Osteocyte (in vitro differentiated cells): ENCODE measurements at regions not wholly inside any gene's neighbourhood (a gene's known extent, or its start where the extent isn't known, plus 50 kb on each side); places are given as distances from the start of the nearest gene placed in this dataset.

Source experiments
- DNase-seq: peaks from one replicate; pipeline ENCODE4 v3.0.0; 2021; ENCODE audit warnings: mixed read lengths; ENCODE audit not compliant: unreplicated experiment; ENCODE audit errors: extremely low spot score
- H3K27ac Mint-ChIP-seq: one replicate; pipeline ENCODE4 v1.8.0; 2021; ENCODE audit warnings: mild to moderate bottlenecking, mixed read lengths; ENCODE audit not compliant: unreplicated experiment
- H3K27me3 Mint-ChIP-seq: one replicate; pipeline ENCODE4 v1.8.0; 2021; ENCODE audit warnings: mixed read lengths; ENCODE audit not compliant: unreplicated experiment
- H3K36me3 Mint-ChIP-seq: one replicate; pipeline ENCODE4 v1.8.0; 2021; ENCODE audit warnings: mixed read lengths; ENCODE audit not compliant: unreplicated experiment
- H3K4me1 Mint-ChIP-seq: one replicate; pipeline ENCODE4 v1.8.0; 2021; ENCODE audit warnings: mixed read lengths; ENCODE audit not compliant: unreplicated experiment
- H3K4me3 Mint-ChIP-seq: one replicate; pipeline ENCODE4 v1.8.0; 2021; ENCODE audit warnings: mild to moderate bottlenecking, moderate library complexity, mixed read lengths; ENCODE audit not compliant: unreplicated experiment
- H3K9me3 Mint-ChIP-seq: one replicate; pipeline ENCODE4 v1.8.0; 2021; ENCODE audit warnings: mixed read lengths; ENCODE audit not compliant: unreplicated experiment
- TF ChIP-seq, protein P1 (sequence below): fragments of 200-600 bp; sonication (generic); IDR thresholded peaks from 2 replicates; pipeline ENCODE4 v1.5.0; 2021; ENCODE audit warnings: antibody characterized with exemption, mild to moderate bottlenecking, moderate library complexity

GRCh38 chr13:102951808-102952207, 106.0 kb downstream of the ERCC5 start:
- TF ChIP-seq, protein P1, sequence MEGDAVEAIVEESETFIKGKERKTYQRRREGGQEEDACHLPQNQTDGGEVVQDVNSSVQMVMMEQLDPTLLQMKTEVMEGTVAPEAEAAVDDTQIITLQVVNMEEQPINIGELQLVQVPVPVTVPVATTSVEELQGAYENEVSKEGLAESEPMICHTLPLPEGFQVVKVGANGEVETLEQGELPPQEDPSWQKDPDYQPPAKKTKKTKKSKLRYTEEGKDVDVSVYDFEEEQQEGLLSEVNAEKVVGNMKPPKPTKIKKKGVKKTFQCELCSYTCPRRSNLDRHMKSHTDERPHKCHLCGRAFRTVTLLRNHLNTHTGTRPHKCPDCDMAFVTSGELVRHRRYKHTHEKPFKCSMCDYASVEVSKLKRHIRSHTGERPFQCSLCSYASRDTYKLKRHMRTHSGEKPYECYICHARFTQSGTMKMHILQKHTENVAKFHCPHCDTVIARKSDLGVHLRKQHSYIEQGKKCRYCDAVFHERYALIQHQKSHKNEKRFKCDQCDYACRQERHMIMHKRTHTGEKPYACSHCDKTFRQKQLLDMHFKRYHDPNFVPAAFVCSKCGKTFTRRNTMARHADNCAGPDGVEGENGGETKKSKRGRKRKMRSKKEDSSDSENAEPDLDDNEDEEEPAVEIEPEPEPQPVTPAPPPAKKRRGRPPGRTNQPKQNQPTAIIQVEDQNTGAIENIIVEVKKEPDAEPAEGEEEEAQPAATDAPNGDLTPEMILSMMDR, result no peak
- Mint-ChIP-seq H3K9me3 (no peaks in the 10 kb centered on the region), H3K27ac (no peak overlapping the region), H3K4me1 (no peaks in the 10 kb centered on the region), H3K4me3 (no peak overlapping the region), H3K36me3 (no peaks in the 10 kb centered on the region), H3K27me3 (peaks cover 37% of the 10 kb centered on the region)
- DNase-seq, result no peak

- TF ChIP-seq, protein P1, result peak; percentile 29
- Mint-ChIP-seq H3K4me3 (no peak overlapping the region), H3K36me3 (no peaks in the 10 kb centered on the region), H3K4me1 (no peaks in the 10 kb centered on the region), H3K9me3 (no peaks in the 10 kb centered on the region), H3K27ac (no peak overlapping the region), H3K27me3 (peaks cover 39% of the 10 kb centered on the region)
- no peak for DNase-seq
These were observed 102.0 kb downstream of the ERCC5 start for GRCh38 chr13:102947745-102948405.

- Mint-ChIP-seq H3K4me3 (no peak overlapping the region), H3K36me3 (no peaks in the 10 kb centered on the region), H3K27me3 (peaks cover 39% of the 10 kb centered on the region), H3K4me1 (no peaks in the 10 kb centered on the region), H3K9me3 (no peaks in the 10 kb centered on the region), H3K27ac (no peak overlapping the region)
- DNase-seq, result no peak
- TF ChIP-seq, protein P1, result no peak
These were observed 100.1 kb downstream of the ERCC5 start for GRCh38 chr13:102945886-102946285.

- Mint-ChIP-seq H3K9me3 (no peaks in the 10 kb centered on the region), H3K36me3 (no peaks in the 10 kb centered on the region), H3K27me3 (peaks cover 39% of the 10 kb centered on the region), H3K4me3 (no peak overlapping the region), H3K27ac (no peak overlapping the region), H3K4me1 (no peaks in the 10 kb centered on the region)
- TF ChIP-seq, protein P1, result no peak
- DNase-seq, result no peak
These were observed 99.5 kb downstream of the ERCC5 start for GRCh38 chr13:102945324-102945815.

GRCh38 chr13:102944821-102945220, 99.0 kb downstream of the ERCC5 start:
- Mint-ChIP-seq H3K4me3 (no peak overlapping the region), H3K4me1 (no peaks in the 10 kb centered on the region), H3K27ac (no peak overlapping the region), H3K27me3 (peaks cover 39% of the 10 kb centered on the region), H3K9me3 (peaks cover 3% of the 10 kb centered on the region), H3K36me3 (no peaks in the 10 kb centered on the region)
- TF ChIP-seq, protein P1, result no peak
- DNase-seq, result no peak
